ENCODE measurements at regions not wholly inside any gene's neighbourhood (a gene's known extent, or its start where the extent isn't known, plus 50 kb on each side); places are given as distances from the start of the nearest gene placed in this dataset.
A peak's percentile ranks its signal among the peaks of the same experiment; 100 is the strongest.

DNA sequence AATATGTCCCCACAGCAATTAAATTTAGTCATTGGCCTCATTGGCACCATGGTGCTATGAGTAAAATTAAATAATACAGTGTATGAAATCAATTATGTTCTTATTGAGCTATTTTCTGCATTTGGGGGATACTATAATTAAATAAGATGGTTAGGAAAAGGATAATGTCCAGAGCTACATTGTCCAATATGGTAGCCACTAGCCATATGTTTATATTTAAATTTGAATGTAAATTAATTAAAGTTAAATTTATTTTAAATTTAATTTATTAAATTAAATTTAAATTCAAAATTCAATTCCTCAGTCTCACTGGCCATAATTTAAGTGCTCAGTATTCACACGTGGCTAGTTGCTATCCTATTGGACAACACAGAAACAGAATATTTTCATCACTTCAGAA, 115.7 kb downstream of the SPATA31D1 start:
- H3K4me3 ChIP-seq (ENCODE audit: low read depth, low read length): no peak overlapping the region
- DNase-seq (ENCODE audit: low read depth): no peak
- TF ChIP-seq, protein P1, sequence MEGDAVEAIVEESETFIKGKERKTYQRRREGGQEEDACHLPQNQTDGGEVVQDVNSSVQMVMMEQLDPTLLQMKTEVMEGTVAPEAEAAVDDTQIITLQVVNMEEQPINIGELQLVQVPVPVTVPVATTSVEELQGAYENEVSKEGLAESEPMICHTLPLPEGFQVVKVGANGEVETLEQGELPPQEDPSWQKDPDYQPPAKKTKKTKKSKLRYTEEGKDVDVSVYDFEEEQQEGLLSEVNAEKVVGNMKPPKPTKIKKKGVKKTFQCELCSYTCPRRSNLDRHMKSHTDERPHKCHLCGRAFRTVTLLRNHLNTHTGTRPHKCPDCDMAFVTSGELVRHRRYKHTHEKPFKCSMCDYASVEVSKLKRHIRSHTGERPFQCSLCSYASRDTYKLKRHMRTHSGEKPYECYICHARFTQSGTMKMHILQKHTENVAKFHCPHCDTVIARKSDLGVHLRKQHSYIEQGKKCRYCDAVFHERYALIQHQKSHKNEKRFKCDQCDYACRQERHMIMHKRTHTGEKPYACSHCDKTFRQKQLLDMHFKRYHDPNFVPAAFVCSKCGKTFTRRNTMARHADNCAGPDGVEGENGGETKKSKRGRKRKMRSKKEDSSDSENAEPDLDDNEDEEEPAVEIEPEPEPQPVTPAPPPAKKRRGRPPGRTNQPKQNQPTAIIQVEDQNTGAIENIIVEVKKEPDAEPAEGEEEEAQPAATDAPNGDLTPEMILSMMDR (IDR thresholded peaks at IDR 0.05; ENCODE audit: control insufficient read depth, extremely low read depth, insufficient read depth): no peak

DNA sequence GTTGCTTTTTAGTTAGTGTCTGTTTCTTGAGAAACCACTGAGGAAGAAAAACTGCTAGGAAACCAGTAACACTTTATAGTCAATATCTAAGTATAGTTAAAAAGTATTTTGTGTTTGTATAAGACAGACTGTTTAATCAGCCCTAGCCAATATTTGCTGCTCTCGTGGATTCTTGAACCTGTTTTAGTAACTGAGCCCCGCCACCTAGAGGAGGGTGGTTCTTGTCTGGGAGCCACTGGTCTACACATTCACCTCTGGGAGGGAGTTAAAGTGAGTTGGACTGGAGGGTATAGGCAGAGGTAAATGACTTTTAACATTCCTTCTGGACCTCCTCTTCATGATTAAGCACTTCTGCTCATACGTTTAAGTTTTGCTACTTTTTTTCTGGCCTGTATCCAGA, 117.2 kb downstream of the SPATA31D1 start:
- H3K4me3 ChIP-seq (ENCODE audit: low read depth, low read length): no peak overlapping the region
- peak; percentile 91 for DNase-seq (ENCODE audit: low read depth)
- TF ChIP-seq, protein P1 (IDR thresholded peaks at IDR 0.05; ENCODE audit: control insufficient read depth, extremely low read depth, insufficient read depth): peak; percentile 72

DNA sequence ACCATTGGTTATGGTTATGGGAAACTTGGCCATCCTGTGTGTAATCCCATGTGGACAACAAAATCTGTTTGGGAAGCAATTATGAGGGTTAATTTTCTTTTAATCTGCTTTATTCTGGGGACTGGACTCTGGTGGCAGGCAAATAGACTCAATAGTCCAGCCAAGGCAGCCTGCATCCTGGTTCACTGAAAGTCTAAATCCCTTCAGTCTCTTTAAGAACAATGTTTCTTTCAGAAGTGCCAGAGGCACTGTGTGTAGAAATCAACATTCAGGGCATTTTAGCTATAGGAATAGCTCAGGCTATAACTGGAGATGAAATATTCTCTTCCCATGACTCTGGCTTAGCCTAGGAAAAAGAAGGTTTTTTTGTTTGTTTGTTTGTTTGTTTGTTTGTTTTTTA, 118.0 kb downstream of the SPATA31D1 start:
- DNase-seq (ENCODE audit: low read depth): no peak
- TF ChIP-seq, protein P1 (IDR thresholded peaks at IDR 0.05; ENCODE audit: control insufficient read depth, extremely low read depth, insufficient read depth): no peak
- no peak overlapping the region for H3K4me3 ChIP-seq (ENCODE audit: low read depth, low read length)

DNA sequence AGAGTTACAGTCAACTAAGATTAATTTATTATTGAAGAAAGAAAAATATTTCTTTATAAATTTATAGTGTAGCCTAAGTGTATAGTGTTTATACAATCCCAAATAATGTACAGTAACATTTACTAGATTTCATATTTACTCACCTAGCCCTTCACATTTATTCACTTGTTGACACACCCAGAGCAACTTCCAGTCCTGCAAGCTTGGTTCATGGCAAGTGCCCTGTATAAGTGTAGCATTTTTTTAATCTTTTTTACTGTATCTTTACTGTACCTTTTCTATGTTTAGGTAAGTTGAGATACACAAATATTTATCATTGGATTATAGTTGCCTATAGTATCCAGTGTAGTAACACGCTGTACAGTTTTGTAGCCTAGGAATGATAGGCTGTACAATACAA, 119.9 kb downstream of the SPATA31D1 start:
- DNase-seq (ENCODE audit: low read depth): peak; percentile 60
- TF ChIP-seq, protein P1 (IDR thresholded peaks at IDR 0.05; ENCODE audit: control insufficient read depth, extremely low read depth, insufficient read depth): no peak

DNA sequence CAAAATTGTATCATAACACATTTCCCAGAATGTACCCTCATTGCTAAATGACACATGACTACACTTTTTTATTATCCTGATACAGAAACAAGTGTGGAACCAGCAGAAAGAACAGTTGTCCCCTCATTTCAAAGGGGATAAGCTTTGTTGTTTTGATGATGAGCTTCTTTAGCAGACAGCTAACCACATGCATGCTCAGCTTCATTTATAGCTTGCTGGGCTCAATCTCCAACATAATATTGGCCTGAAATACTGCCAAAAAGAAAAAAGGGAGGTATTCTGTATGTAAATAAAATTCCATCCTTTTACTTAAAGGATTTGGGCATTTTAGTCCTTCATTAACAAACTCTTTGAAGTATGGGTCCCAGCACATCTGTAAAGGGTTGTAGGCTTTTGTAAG, 120.4 kb downstream of the SPATA31D1 start:
- H3K4me3 ChIP-seq (ENCODE audit: low read depth, low read length): no peak overlapping the region
- no peak for DNase-seq (ENCODE audit: low read depth)
- TF ChIP-seq, protein P1 (IDR thresholded peaks at IDR 0.05; ENCODE audit: control insufficient read depth, extremely low read depth, insufficient read depth): no peak

More for the DNA sequence above, 119.9 kb downstream of the SPATA31D1 start:
- H3K4me3 ChIP-seq (ENCODE audit: low read depth, low read length): no peak overlapping the region

DNA sequence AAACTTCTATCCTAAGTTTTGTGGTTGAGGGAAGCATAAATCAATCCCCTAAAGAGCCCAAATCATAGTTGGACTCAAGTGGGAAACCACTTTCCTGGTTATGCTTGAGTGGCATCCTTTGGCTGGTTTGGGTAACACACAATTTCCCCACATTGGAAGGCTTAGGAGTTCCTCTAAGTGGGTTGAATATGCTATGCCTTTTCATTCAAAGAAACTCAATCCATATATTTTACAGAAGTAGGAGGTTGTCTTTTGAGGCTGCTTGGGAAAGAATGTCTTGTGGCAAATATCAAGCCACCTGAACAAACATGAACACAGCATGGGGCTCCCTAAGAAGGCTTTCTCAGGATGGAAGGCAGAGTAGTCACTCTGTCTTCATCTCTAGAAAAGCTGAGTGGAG, 121.1 kb downstream of the SPATA31D1 start:
- H3K4me3 ChIP-seq (ENCODE audit: low read depth, low read length): no peak overlapping the region
- no peak for DNase-seq (ENCODE audit: low read depth)
- TF ChIP-seq, protein P1 (IDR thresholded peaks at IDR 0.05; ENCODE audit: control insufficient read depth, extremely low read depth, insufficient read depth): no peak

DNA sequence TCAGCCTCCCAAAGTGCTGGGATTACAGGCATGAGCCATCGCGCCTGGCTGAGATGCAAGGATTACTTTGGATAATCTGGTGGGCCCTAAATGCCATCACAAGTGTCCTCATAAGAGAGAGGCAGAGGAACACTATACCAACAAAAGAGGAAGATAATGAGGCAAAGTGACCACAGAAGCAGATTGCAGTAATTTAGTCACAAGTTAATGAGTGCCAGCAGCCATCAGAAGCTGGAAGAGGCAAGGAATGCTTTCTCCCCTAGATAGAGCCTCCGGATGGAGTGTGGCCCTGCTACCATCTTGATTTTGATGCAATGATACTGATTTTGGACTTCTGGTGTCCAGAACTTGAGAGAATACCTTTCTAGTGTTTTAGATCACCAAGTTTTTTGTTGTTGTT, 122.3 kb downstream of the SPATA31D1 start:
- no peak overlapping the region for H3K4me3 ChIP-seq (ENCODE audit: low read depth, low read length)
- TF ChIP-seq, protein P1 (IDR thresholded peaks at IDR 0.05; ENCODE audit: control insufficient read depth, extremely low read depth, insufficient read depth): no peak
- no peak for DNase-seq (ENCODE audit: low read depth)
